ENCODE measurements at regions not wholly inside any gene's neighbourhood (a gene's known extent, or its start where the extent isn't known, plus 50 kb on each side); places are given as distances from the start of the nearest gene placed in this dataset.

DNA sequence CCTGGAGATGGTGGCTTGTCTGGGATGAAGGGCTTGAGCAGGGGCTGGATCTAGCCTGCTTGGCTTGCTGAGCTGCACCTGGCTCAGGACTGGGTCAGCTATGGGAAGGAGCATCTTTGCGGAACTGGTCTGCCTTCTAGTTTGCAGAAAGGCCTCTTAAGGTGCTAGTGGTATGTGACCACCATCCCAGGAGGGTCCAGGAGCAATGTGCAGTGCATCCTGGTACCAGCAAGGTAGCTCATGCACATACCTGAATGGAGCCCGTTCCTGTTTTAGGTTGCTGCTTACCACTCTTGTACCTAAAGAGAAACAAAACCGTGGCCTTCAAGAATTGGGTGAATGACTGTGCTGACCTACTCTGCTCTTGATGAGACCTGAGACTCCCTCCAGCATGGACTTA lies 118.6 kb upstream of the PELI1 start:
- DNase-seq (ENCODE audit: low read depth in 2 of 2): no peak
- Histone ChIP-seq H4K20me1 (ENCODE audit: control insufficient read depth, extremely low read depth, insufficient read depth, low read length) (no peaks in the 10 kb centered on the region), H3K27me3 (ENCODE audit: control insufficient read depth, insufficient read depth, low read length) (no peaks in the 10 kb centered on the region), H3K4me2 (ENCODE audit: extremely low read depth, insufficient read depth, low read length) (peak overlapping the region; percentile 49), H3K27ac (ENCODE audit: insufficient read depth, low read length) (no peak overlapping the region), H3K4me3 (replicated peaks in 1 of 4; ENCODE audit: control extremely low read depth in 1 of 4, insufficient read depth in 1 of 4, low read depth in 3 of 4, low read length in 4 of 4) (no peak overlapping the region), H3K36me3 (ENCODE audit: control insufficient read depth, insufficient read depth, low read length) (no peaks in the 10 kb centered on the region), H3K79me2 (ENCODE audit: control insufficient read depth, insufficient read depth, low read length) (no peaks in the 10 kb centered on the region), H2AFZ (ENCODE audit: low read length) (no peak overlapping the region), H3K9ac (ENCODE audit: insufficient read depth, low read length) (no peak overlapping the region), H3K9me3 (ENCODE audit: control insufficient read depth, insufficient read depth, low read depth, low read length) (no peaks in the 10 kb centered on the region), H3K4me1 (ENCODE audit: control insufficient read depth, extremely low read depth, insufficient read depth, low read length) (peaks cover 6% of the 10 kb centered on the region)
- TF ChIP-seq, protein P1, sequence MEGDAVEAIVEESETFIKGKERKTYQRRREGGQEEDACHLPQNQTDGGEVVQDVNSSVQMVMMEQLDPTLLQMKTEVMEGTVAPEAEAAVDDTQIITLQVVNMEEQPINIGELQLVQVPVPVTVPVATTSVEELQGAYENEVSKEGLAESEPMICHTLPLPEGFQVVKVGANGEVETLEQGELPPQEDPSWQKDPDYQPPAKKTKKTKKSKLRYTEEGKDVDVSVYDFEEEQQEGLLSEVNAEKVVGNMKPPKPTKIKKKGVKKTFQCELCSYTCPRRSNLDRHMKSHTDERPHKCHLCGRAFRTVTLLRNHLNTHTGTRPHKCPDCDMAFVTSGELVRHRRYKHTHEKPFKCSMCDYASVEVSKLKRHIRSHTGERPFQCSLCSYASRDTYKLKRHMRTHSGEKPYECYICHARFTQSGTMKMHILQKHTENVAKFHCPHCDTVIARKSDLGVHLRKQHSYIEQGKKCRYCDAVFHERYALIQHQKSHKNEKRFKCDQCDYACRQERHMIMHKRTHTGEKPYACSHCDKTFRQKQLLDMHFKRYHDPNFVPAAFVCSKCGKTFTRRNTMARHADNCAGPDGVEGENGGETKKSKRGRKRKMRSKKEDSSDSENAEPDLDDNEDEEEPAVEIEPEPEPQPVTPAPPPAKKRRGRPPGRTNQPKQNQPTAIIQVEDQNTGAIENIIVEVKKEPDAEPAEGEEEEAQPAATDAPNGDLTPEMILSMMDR (conservative IDR thresholded peaks at IDR 0.05 in 1 of 2, IDR thresholded peaks at IDR 0.05 in 1 of 2; ENCODE audit: low read depth in 1 of 2, low read length in 2 of 2): no peak
- TF ChIP-seq EZH2 (IDR thresholded peaks at IDR 0.05; ENCODE audit: low read length, missing control alignments): no peak

GRCh38 chr2:64263315-64263714 lies 119.1 kb upstream of the PELI1 start:
- peaks cover 6% of the 10 kb centered on the region for H3K4me1 ChIP-seq (ENCODE audit: control insufficient read depth, extremely low read depth, insufficient read depth, low read length)
- no peak overlapping the region for H3K9ac ChIP-seq (ENCODE audit: insufficient read depth, low read length)
- TF ChIP-seq EZH2 (IDR thresholded peaks at IDR 0.05; ENCODE audit: low read length, missing control alignments): no peak
- TF ChIP-seq, protein P1 (conservative IDR thresholded peaks at IDR 0.05 in 1 of 2, IDR thresholded peaks at IDR 0.05 in 1 of 2; ENCODE audit: low read depth in 1 of 2, low read length in 2 of 2): no peak
- H3K27ac ChIP-seq (ENCODE audit: insufficient read depth, low read length): no peak overlapping the region
- DNase-seq (ENCODE audit: low read depth in 2 of 2): peak; percentile 85 to 91
- no peaks in the 10 kb centered on the region for H3K36me3 ChIP-seq (ENCODE audit: control insufficient read depth, insufficient read depth, low read length)
- no peaks in the 10 kb centered on the region for H3K79me2 ChIP-seq (ENCODE audit: control insufficient read depth, insufficient read depth, low read length)
- no peaks in the 10 kb centered on the region for H3K9me3 ChIP-seq (ENCODE audit: control insufficient read depth, insufficient read depth, low read depth, low read length)
- no peak overlapping the region for H3K4me3 ChIP-seq (replicated peaks in 1 of 4; ENCODE audit: control extremely low read depth in 1 of 4, insufficient read depth in 1 of 4, low read depth in 3 of 4, low read length in 4 of 4)
- no peaks in the 10 kb centered on the region for H4K20me1 ChIP-seq (ENCODE audit: control insufficient read depth, extremely low read depth, insufficient read depth, low read length)
- H2AFZ ChIP-seq (ENCODE audit: low read length): no peak overlapping the region
- no peaks in the 10 kb centered on the region for H3K27me3 ChIP-seq (ENCODE audit: control insufficient read depth, insufficient read depth, low read length)
- peak overlapping the region; percentile 49 for H3K4me2 ChIP-seq (ENCODE audit: extremely low read depth, insufficient read depth, low read length)

GRCh38 chr2:64267699-64268098 lies 123.5 kb upstream of the PELI1 start:
- Histone ChIP-seq H3K9ac (ENCODE audit: insufficient read depth, low read length) (no peak overlapping the region), H3K27ac (ENCODE audit: insufficient read depth, low read length) (no peak overlapping the region)

More at GRCh38 chr2:64267699-64268098, 123.5 kb upstream of the PELI1 start:
- Histone ChIP-seq H3K27me3 (ENCODE audit: control insufficient read depth, insufficient read depth, low read length) (no peaks in the 10 kb centered on the region), H4K20me1 (ENCODE audit: control insufficient read depth, extremely low read depth, insufficient read depth, low read length) (no peaks in the 10 kb centered on the region), H3K4me2 (ENCODE audit: extremely low read depth, insufficient read depth, low read length) (no peak overlapping the region), H3K36me3 (ENCODE audit: control insufficient read depth, insufficient read depth, low read length) (no peaks in the 10 kb centered on the region), H2AFZ (ENCODE audit: low read length) (no peak overlapping the region), H3K4me1 (ENCODE audit: control insufficient read depth, extremely low read depth, insufficient read depth, low read length) (peaks cover 10% of the 10 kb centered on the region), H3K4me3 (replicated peaks in 1 of 4; ENCODE audit: control extremely low read depth in 1 of 4, insufficient read depth in 1 of 4, low read depth in 3 of 4, low read length in 4 of 4) (no peak overlapping the region), H3K79me2 (ENCODE audit: control insufficient read depth, insufficient read depth, low read length) (no peaks in the 10 kb centered on the region), H3K9me3 (ENCODE audit: control insufficient read depth, insufficient read depth, low read depth, low read length) (no peaks in the 10 kb centered on the region)
- DNase-seq (ENCODE audit: low read depth in 2 of 2): peak in 1 of 2 donors; percentile 77
- TF ChIP-seq, protein P1 (conservative IDR thresholded peaks at IDR 0.05 in 1 of 2, IDR thresholded peaks at IDR 0.05 in 1 of 2; ENCODE audit: low read depth in 1 of 2, low read length in 2 of 2): no peak
- no peak for TF ChIP-seq EZH2 (IDR thresholded peaks at IDR 0.05; ENCODE audit: low read length, missing control alignments)

Data from fibroblast of lung (primary cell).